PFSK-1 (cell line): ENCODE measurements at regions not wholly inside any gene's neighbourhood (a gene's known extent, or its start where the extent isn't known, plus 50 kb on each side); places are given as distances from the start of the nearest gene placed in this dataset.

Experiments
- FOXP2 ChIP-seq: optimal IDR thresholded peaks from 2 replicates; pipeline ENCODE3; 2011; ENCODE audit warnings: borderline replicate concordance, control low read depth, inconsistent platforms; ENCODE audit not compliant: insufficient read depth; ENCODE audit errors: extremely low read length, extremely low read depth
- POLR2AphosphoS5 ChIP-seq: IDR thresholded peaks from 2 replicates; pipeline ENCODE4 v1.6.1; 2012; ENCODE audit warnings: low read depth, mild to moderate bottlenecking, control low read depth, low read length, moderate library complexity
- REST ChIP-seq, 2 experiments: IDR thresholded peaks; 2 replicates each; pipeline versions ENCODE4 v1.6.1 to v1.8.0; 2011 to 2012; ENCODE audit warnings: low read depth in 2 of 2, low read length in 2 of 2, control low read depth in 1 of 2, inconsistent platforms in 1 of 2, mild to moderate bottlenecking in 1 of 2, moderate library complexity in 1 of 2; ENCODE audit not compliant: insufficient read depth in 1 of 2
- SIN3A ChIP-seq: IDR thresholded peaks from 2 replicates; pipeline ENCODE4 v1.6.1; 2012; ENCODE audit warnings: mild to moderate bottlenecking, low read length, moderate library complexity, borderline replicate concordance; ENCODE audit not compliant: insufficient read depth
- TAF1 ChIP-seq: IDR thresholded peaks from 2 replicates; pipeline ENCODE4 v1.6.1; 2012; ENCODE audit warnings: low read length, control low read depth, borderline replicate concordance; ENCODE audit not compliant: insufficient read depth

GRCh38 chr10:8379906-8380832 is 325.7 kb downstream of the GATA3 start:
- TF ChIP-seq SIN3A (no peak), FOXP2 (no peak), TAF1 (no peak), REST (IDR thresholded peaks at IDR 0.05; ENCODE audit: insufficient read depth in 1 of 2, low read depth in 2 of 2, low read length in 2 of 2) (no peak), POLR2AphosphoS5 (no peak)

GRCh38 chr10:8380833-8381496 is 326.5 kb downstream of the GATA3 start:
- TF ChIP-seq TAF1 (no peak), REST (IDR thresholded peaks at IDR 0.05; ENCODE audit: insufficient read depth in 1 of 2, low read depth in 2 of 2, low read length in 2 of 2) (no peak), FOXP2 (no peak), SIN3A (no peak), POLR2AphosphoS5 (no peak)

GRCh38 chr10:8386781-8387180 is 332.3 kb downstream of the GATA3 start:
- no peak for TF ChIP-seq POLR2AphosphoS5
- no peak for TF ChIP-seq FOXP2
- no peak for TF ChIP-seq SIN3A
- TF ChIP-seq REST (IDR thresholded peaks at IDR 0.05; ENCODE audit: insufficient read depth in 1 of 2, low read depth in 2 of 2, low read length in 2 of 2), result no peak
- no peak for TF ChIP-seq TAF1

GRCh38 chr10:8389630-8390029 is 335.1 kb downstream of the GATA3 start:
- TF ChIP-seq TAF1, result no peak
- no peak for TF ChIP-seq POLR2AphosphoS5

- TF ChIP-seq TAF1 (no peak), POLR2AphosphoS5 (no peak), FOXP2 (no peak), SIN3A (no peak), REST (IDR thresholded peaks at IDR 0.05; ENCODE audit: insufficient read depth in 1 of 2, low read depth in 2 of 2, low read length in 2 of 2) (no peak)
Observed at GRCh38 chr10:8392216-8392615, 337.7 kb downstream of the GATA3 start.
